Neural progenitor cell (in vitro differentiated cells): ENCODE measurements at regions not wholly inside any gene's neighbourhood (a gene's known extent, or its start where the extent isn't known, plus 50 kb on each side); places are given as distances from the start of the nearest gene placed in this dataset.
"Not testable (repeated sequence)": the region's sequence is repeated elsewhere in the genome, so short reads cannot be mapped to it uniquely, and the experiment has no call there.

Source experiments
- DNase-seq: peaks from one replicate; pipeline ENCODE4 v3.0.0-alpha.2; 2016; ENCODE audit warnings: low spot score
- H2AFZ ChIP-seq: fragments of 200-600 bp; sonication (generic); replicated peaks from 2 replicates; pipeline ENCODE4 v1.6.1; 2016; ENCODE audit warnings: antibody characterized with exemption
- H3F3A ChIP-seq: fragments of 200-600 bp; sonication (generic); 2 replicates; pipeline ENCODE4 v1.6.1; 2016; ENCODE audit warnings: antibody characterized with exemption, low read depth
- H3K27ac ChIP-seq: fragments of 200-600 bp; sonication (generic); 2 replicates; pipeline ENCODE4 v1.5.1; 2016; ENCODE audit warnings: mild to moderate bottlenecking
- H3K27me3 ChIP-seq: fragments of 200-600 bp; sonication (generic); 2 replicates; pipeline ENCODE4 v1.6.1; 2016; ENCODE audit warnings: mild to moderate bottlenecking, moderate library complexity
- H3K36me3 ChIP-seq: fragments of 200-600 bp; sonication (generic); 2 replicates; pipeline ENCODE4 v1.5.1; 2016
- H3K4me1 ChIP-seq: fragments of 200-600 bp; sonication (generic); 2 replicates; pipeline ENCODE4 v1.6.1; 2016; ENCODE audit warnings: mixed run types
- H3K4me2 ChIP-seq: fragments of 200-600 bp; sonication (generic); 2 replicates; pipeline ENCODE4 v1.6.1; 2016
- H3K4me3 ChIP-seq: fragments of 200-600 bp; sonication (generic); 2 replicates; pipeline ENCODE4 v1.5.1; 2016
- H3K79me2 ChIP-seq: fragments of 200-600 bp; sonication (generic); 2 replicates; pipeline ENCODE4 v1.6.1; 2016; ENCODE audit warnings: low read depth
- H3K9ac ChIP-seq: fragments of 200-600 bp; sonication (generic); 2 replicates; pipeline ENCODE4 v1.6.1; 2016
- H3K9me3 ChIP-seq: fragments of 200-600 bp; sonication (generic); 2 replicates; pipeline ENCODE4 v1.5.1; 2016; ENCODE audit warnings: low read depth
- H4K20me1 ChIP-seq: fragments of 200-600 bp; sonication (generic); 2 replicates; pipeline ENCODE4 v1.6.1; 2016; ENCODE audit warnings: low read depth
- H3K27ac Mint-ChIP-seq: 3 replicates; pipeline ENCODE4 v1.8.0; 2021; ENCODE audit warnings: mixed read lengths
- H3K27me3 Mint-ChIP-seq: 2 replicates; pipeline ENCODE4 v1.8.0; 2022; ENCODE audit warnings: low read depth, mild to moderate bottlenecking, inconsistent platforms, moderate library complexity, mixed read lengths; ENCODE audit not compliant: insufficient read depth
- H3K36me3 Mint-ChIP-seq: 3 replicates; pipeline ENCODE4 v1.8.0; 2021; ENCODE audit warnings: mixed read lengths
- H3K4me1 Mint-ChIP-seq: 3 replicates; pipeline ENCODE4 v1.8.0; 2021; ENCODE audit warnings: mixed read lengths
- H3K4me3 Mint-ChIP-seq: 3 replicates; pipeline ENCODE4 v1.8.0; 2021; ENCODE audit warnings: mild to moderate bottlenecking, moderate library complexity, mixed read lengths
- H3K9me3 Mint-ChIP-seq: 3 replicates; pipeline ENCODE4 v1.8.0; 2020; ENCODE audit warnings: mixed read lengths
- EZH2 ChIP-seq: fragments of 200-600 bp; sonication (generic); IDR thresholded peaks from 2 replicates; pipeline ENCODE4 v1.6.1; 2017; ENCODE audit warnings: antibody characterized with exemption, mild to moderate bottlenecking, moderate library complexity
- EZH2phosphoT487 ChIP-seq: fragments of 200-600 bp; sonication (generic); IDR thresholded peaks from 2 replicates; pipeline ENCODE4 v1.6.1; 2017; ENCODE audit warnings: antibody characterized with exemption
- TF ChIP-seq, protein P1 (sequence below): fragments of 200-600 bp; sonication (generic); IDR thresholded peaks from 2 replicates; pipeline ENCODE4 v1.5.1; 2017; ENCODE audit warnings: antibody characterized with exemption, mild to moderate bottlenecking

DNA sequence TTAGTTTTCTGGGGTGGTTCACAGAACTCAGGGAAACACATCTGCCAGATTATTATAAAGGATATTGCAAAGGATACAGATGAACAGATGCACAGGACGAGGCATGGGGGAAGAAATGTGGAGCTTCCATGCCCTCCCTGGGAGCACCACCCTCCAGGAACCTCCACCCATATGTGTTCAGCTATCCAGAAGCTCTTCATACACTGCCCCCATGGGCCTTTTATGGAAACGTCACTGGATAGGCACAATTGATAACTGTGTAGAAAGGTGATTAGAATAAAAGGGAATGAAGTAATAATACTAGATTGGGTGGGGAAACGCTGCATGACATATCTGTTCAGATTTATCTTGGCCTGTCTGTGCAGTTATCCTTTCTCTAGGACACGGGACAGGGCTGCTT lies 357.9 kb downstream of the HS3ST1 start:
- no peaks in the 10 kb centered on the region for H3K36me3 ChIP-seq
- TF ChIP-seq, protein P1, sequence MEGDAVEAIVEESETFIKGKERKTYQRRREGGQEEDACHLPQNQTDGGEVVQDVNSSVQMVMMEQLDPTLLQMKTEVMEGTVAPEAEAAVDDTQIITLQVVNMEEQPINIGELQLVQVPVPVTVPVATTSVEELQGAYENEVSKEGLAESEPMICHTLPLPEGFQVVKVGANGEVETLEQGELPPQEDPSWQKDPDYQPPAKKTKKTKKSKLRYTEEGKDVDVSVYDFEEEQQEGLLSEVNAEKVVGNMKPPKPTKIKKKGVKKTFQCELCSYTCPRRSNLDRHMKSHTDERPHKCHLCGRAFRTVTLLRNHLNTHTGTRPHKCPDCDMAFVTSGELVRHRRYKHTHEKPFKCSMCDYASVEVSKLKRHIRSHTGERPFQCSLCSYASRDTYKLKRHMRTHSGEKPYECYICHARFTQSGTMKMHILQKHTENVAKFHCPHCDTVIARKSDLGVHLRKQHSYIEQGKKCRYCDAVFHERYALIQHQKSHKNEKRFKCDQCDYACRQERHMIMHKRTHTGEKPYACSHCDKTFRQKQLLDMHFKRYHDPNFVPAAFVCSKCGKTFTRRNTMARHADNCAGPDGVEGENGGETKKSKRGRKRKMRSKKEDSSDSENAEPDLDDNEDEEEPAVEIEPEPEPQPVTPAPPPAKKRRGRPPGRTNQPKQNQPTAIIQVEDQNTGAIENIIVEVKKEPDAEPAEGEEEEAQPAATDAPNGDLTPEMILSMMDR, result no peak
- TF ChIP-seq EZH2 (no peak), EZH2phosphoT487 (no peak)
- no peaks in the 10 kb centered on the region for H3K27me3 ChIP-seq
- H3F3A ChIP-seq, result peaks cover 16% of the 10 kb centered on the region
- H2AFZ ChIP-seq, result no peak overlapping the region
- no peaks in the 10 kb centered on the region for H4K20me1 ChIP-seq
- Mint-ChIP-seq H3K4me3 (no peak overlapping the region), H3K4me1 (peaks cover 31% of the 10 kb centered on the region), H3K9me3 (peaks cover 6% of the 10 kb centered on the region), H3K36me3 (no peaks in the 10 kb centered on the region), H3K27me3 (peaks cover 5% of the 10 kb centered on the region), H3K27ac (no peak overlapping the region)
- H3K9me3 ChIP-seq, result no peaks in the 10 kb centered on the region
- no peak overlapping the region for H3K4me3 ChIP-seq
- no peak overlapping the region for H3K27ac ChIP-seq
- H3K9ac ChIP-seq, result no peak overlapping the region
- no peak overlapping the region for H3K4me2 ChIP-seq
- DNase-seq, result no peak
- H3K4me1 ChIP-seq, result peaks cover 26% of the 10 kb centered on the region
- H3K79me2 ChIP-seq, result no peaks in the 10 kb centered on the region

DNA sequence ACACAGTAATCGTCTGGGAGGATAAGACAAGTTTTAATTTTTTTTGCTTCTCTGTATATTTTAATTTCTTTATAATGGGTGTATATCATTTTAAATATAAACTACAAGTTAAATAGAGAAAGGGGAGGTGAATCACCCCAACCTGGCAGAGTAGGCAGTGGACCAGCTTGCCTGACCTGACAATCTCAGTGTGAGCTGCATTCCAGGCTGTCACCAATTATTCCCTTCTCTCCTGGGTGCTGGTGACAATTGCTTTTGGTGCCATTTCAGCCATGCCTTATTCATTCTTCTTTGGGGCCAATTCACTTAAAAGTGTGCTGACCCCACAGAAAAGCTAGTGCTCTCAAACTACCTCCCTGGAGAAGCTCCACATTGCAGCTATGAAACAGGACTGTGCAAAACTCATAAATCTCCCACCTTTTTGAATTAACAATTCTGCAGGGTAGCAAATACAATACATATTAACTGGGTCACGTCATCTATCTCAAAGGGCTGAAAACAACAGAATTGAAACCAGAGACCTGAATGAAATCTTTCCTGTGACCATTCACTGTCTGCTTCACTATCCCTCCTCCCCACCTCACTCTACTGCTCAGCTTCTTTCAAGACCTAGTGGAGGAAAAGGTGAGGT lies 359.0 kb downstream of the HS3ST1 start:
- peak overlapping the region; percentile 64 for H3K4me2 ChIP-seq
- no peak overlapping the region for H2AFZ ChIP-seq
- no peak overlapping the region for H3K27ac ChIP-seq
- no peaks in the 10 kb centered on the region for H3K9me3 ChIP-seq
- no peak overlapping the region for H3K4me3 ChIP-seq
- TF ChIP-seq EZH2phosphoT487 (no peak), EZH2 (no peak)
- TF ChIP-seq, protein P1, result no peak
- no peaks in the 10 kb centered on the region for H3K79me2 ChIP-seq
- H3K4me3 Mint-ChIP-seq, result no peak overlapping the region
- no peaks in the 10 kb centered on the region for H3K36me3 Mint-ChIP-seq
- peaks cover 26% of the 10 kb centered on the region for H3K4me1 ChIP-seq
- H3K27ac Mint-ChIP-seq, result no peak overlapping the region
- H3F3A ChIP-seq, result peaks cover 16% of the 10 kb centered on the region
- H3K27me3 ChIP-seq, result no peaks in the 10 kb centered on the region
- no peak overlapping the region for H3K9ac ChIP-seq
- peak; percentile 34 for DNase-seq
- H3K9me3 Mint-ChIP-seq, result peaks cover 6% of the 10 kb centered on the region
- no peaks in the 10 kb centered on the region for H3K36me3 ChIP-seq
- H4K20me1 ChIP-seq, result no peaks in the 10 kb centered on the region
- H3K27me3 Mint-ChIP-seq, result peaks cover 5% of the 10 kb centered on the region
- peaks cover 31% of the 10 kb centered on the region for H3K4me1 Mint-ChIP-seq

DNA sequence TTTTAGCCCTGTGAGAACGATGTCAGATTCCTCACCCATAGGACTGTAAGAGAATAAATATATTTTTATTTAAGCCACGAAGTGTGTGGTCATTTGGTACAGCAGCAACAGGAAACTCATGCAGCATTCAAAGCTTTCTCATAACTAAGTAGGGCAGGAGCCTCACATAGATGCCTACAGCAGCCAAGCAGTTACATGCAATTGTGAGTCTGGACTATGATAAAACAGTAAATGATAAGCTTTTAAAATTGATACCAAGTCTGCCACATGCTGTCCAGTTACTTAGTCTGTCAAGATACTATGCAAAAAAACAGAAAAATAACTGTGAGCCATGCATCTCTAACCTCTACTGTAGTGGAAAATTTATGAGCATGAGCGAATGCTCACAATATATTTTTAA lies 359.6 kb downstream of the HS3ST1 start:
- Histone ChIP-seq H3K9ac (no peak overlapping the region), H3K4me1 (peaks cover 26% of the 10 kb centered on the region), H3K9me3 (no peaks in the 10 kb centered on the region), H4K20me1 (no peaks in the 10 kb centered on the region), H2AFZ (no peak overlapping the region), H3F3A (peaks cover 16% of the 10 kb centered on the region), H3K36me3 (no peaks in the 10 kb centered on the region), H3K4me2 (peak overlapping the region; percentile 64), H3K4me3 (peak overlapping the region; percentile 11), H3K79me2 (no peaks in the 10 kb centered on the region), H3K27ac (no peak overlapping the region), H3K27me3 (no peaks in the 10 kb centered on the region)
- Mint-ChIP-seq H3K36me3 (no peaks in the 10 kb centered on the region), H3K27ac (no peak overlapping the region), H3K27me3 (peaks cover 5% of the 10 kb centered on the region), H3K4me3 (no peak overlapping the region), H3K4me1 (peaks cover 31% of the 10 kb centered on the region), H3K9me3 (peaks cover 6% of the 10 kb centered on the region)
- no peak for DNase-seq
- no peak for TF ChIP-seq EZH2
- TF ChIP-seq, protein P1, result no peak
- TF ChIP-seq EZH2phosphoT487, result no peak

DNA sequence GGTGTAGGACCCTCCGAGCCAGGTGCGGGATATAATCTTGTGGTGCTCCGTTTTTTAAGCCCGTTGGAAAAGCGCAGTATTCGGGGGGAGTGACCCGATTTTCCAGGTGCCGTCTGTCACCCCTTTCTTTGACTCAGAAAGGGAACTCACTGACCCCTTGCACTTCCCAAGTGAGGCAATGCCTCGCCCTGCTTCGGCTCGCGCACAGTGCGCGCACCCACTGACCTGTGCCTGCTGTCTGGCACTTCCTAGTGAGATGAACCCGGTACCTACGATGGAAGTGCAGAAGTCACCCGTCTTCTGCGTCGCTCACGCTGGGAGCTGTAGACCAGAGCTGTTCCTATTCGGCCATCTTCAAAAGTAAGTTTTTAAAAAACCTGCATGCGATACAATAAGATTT lies 362.1 kb downstream of the HS3ST1 start:
- not testable (repeated sequence) for H4K20me1 ChIP-seq, H3K27ac ChIP-seq, H3K9me3 Mint-ChIP-seq, H3K36me3 ChIP-seq, H3K9ac ChIP-seq, H3K27me3 ChIP-seq, H3K9me3 ChIP-seq, H3K79me2 ChIP-seq, H3K27me3 Mint-ChIP-seq, H3K27ac Mint-ChIP-seq, H3K36me3 Mint-ChIP-seq
- H3K4me1 Mint-ChIP-seq, result peaks cover 31% of the 10 kb centered on the region
- Histone ChIP-seq H3K4me2 (peak overlapping the region; percentile 78), H3K4me1 (peaks cover 26% of the 10 kb centered on the region), H3K4me3 (peak overlapping the region; percentile 51), H3F3A (peaks cover 16% of the 10 kb centered on the region), H2AFZ (peak overlapping the region; percentile 52)
- DNase-seq, result peak; percentile 5
- H3K4me3 Mint-ChIP-seq, result peak overlapping the region; percentile 83

DNA sequence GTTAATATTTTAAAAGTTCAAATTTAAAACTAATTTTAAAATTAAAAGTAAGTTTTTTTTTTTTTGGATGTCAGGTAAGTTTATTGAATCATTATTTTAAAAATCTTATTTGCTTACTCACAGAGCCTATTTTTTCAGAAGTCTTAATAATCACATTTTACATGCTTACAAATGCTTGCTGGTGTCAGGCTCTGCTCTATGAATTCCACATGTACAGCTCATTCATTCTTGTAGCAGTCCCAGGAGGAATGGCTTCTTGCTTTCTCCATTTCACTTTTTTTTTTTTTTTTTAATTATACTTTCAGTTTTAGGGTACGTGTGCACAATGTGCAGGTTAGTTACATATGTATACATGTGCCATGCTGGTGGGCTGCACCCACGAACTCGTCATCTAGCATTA lies 368.1 kb downstream of the HS3ST1 start:
- H3K27ac ChIP-seq, H3K4me3 Mint-ChIP-seq, H3K27me3 ChIP-seq, H3K36me3 Mint-ChIP-seq, H2AFZ ChIP-seq, DNase-seq, H3K9ac ChIP-seq, H3K27ac Mint-ChIP-seq, H3K9me3 ChIP-seq, H3K4me2 ChIP-seq, H4K20me1 ChIP-seq, H3K79me2 ChIP-seq, H3K36me3 ChIP-seq, H3K27me3 Mint-ChIP-seq, H3F3A ChIP-seq, H3K9me3 Mint-ChIP-seq, H3K4me3 ChIP-seq, H3K4me1 Mint-ChIP-seq, H3K4me1 ChIP-seq: not testable (repeated sequence)

DNA sequence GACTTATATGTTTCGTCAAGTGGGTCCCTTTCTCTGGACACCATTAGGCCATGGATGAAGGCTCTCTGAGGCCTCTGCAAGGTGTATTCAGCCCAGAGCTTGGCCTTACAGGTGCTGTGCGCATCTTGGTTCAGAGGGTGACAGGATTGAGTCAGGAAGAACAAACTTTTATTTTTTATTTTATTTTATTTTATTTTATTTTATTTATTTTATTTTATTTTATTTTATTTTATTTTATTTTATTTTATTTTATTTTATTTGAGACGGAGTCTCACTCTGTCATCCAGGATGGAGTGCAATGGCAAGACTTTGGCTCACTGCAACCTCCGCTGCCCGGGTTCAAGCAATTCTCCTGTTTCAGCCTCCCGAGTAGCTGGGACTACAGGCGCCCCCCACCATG lies 370.4 kb upstream of the CLNK start:
- not testable (repeated sequence) for H3F3A ChIP-seq, H3K9ac ChIP-seq, H3K79me2 ChIP-seq, H3K36me3 Mint-ChIP-seq, H2AFZ ChIP-seq, H3K27me3 Mint-ChIP-seq, H3K9me3 ChIP-seq, H3K4me3 Mint-ChIP-seq, H3K4me2 ChIP-seq, H3K4me1 Mint-ChIP-seq, DNase-seq, H3K27me3 ChIP-seq, H4K20me1 ChIP-seq, H3K4me3 ChIP-seq, H3K36me3 ChIP-seq, H3K27ac ChIP-seq, H3K4me1 ChIP-seq, H3K9me3 Mint-ChIP-seq
- peak overlapping the region; percentile 15 for H3K27ac Mint-ChIP-seq
